Body of pancreas (tissue), 4 donors: ENCODE measurements at regions not wholly inside any gene's neighbourhood (a gene's known extent, or its start where the extent isn't known, plus 50 kb on each side); places are given as distances from the start of the nearest gene placed in this dataset.

Source experiments
- ATAC-seq: fragments of 150-250 bp; one replicate; pipeline ENCODE4 v1.9.1; 2016
- DNase-seq, 4 donors: peaks; one replicate each; pipeline ENCODE4 v3.0.0-alpha.2; 2019
- H3K27ac ChIP-seq, 4 donors: fragments of 200-600 bp; sonication (generic); 1 replicate in 3 of 4; 2 replicates in 1 of 4; pipeline versions ENCODE4 v1.5.1 to v1.6.1; 2016 to 2019; ENCODE audit warnings: mild to moderate bottlenecking in 1 of 4, mixed read lengths in 1 of 4, moderate library complexity in 1 of 4
- H3K27me3 ChIP-seq, 2 donors: fragments of 200-600 bp; sonication (generic); one replicate each; pipeline ENCODE4 v1.6.0; 2016; ENCODE audit warnings: mild to moderate bottlenecking in 1 of 2
- H3K36me3 ChIP-seq, 2 donors: fragments of 200-600 bp; sonication (generic); replicated peaks in 1 of 2; 2 replicates each; pipeline ENCODE4 v1.5.1; 2016; ENCODE audit warnings: low read depth in 2 of 2; ENCODE audit not compliant: insufficient read depth in 1 of 2
- H3K4me1 ChIP-seq: fragments of 200-600 bp; sonication (generic); one replicate; pipeline ENCODE4 v1.6.0; 2016
- H3K4me3 ChIP-seq, 2 donors: fragments of 200-600 bp; sonication (generic); 1 replicate in 1 of 2; 2 replicates in 1 of 2; pipeline ENCODE4 v1.5.1; 2016 to 2019
- H3K9me3 ChIP-seq, 3 donors: fragments of 200-600 bp; sonication (generic); 1 replicate in 2 of 3; 2 replicates in 1 of 3; pipeline ENCODE4 v1.5.1; 2016
- CTCF ChIP-seq, 7 experiments: fragments of 450-650 bp in 4 of 7; fragments of 200-600 bp in 3 of 7; sonication (generic) in 3 of 7; IDR thresholded peaks; one replicate each; pipeline ENCODE4 v1.5.1; 2016 to 2019; ENCODE audit warnings: antibody characterized with exemption in 7 of 7
- POLR2A ChIP-seq, 3 donors: fragments of 450-650 bp; IDR thresholded peaks; one replicate each; pipeline ENCODE4 v1.6.1; 2016; ENCODE audit warnings: antibody characterized with exemption in 3 of 3, mild to moderate bottlenecking in 2 of 3
- WGBS, 2 donors: methylation state at CpG; one replicate each; pipeline ENCODE4 v1.1.5; 2017; 5-methylcytosine and 5-hydroxymethylcytosine counted together
- intact Hi-C: fragments of 100-400 bp; cut with DNase I; formaldehyde crosslinking; loops from one replicate; pipeline ENCODE4 v1.15.1; 2023

- ATAC-seq (no peak), DNase-seq (no peak)
- intact Hi-C loops, result no loop called here
- no peaks in the 10 kb centered on the region for H3K9me3 ChIP-seq
- no peak overlapping the region for H3K4me3 ChIP-seq
- 48 to 50% methylated on average over 5 to 6 of the region's 6 CpGs for WGBS, 2 donors
- H3K4me1 ChIP-seq, result no peaks in the 10 kb centered on the region
- H3K27me3 ChIP-seq, result no peaks in the 10 kb centered on the region
- H3K27ac ChIP-seq, result no peak overlapping the region
- H3K36me3 ChIP-seq, result no peaks in the 10 kb centered on the region
- no peak for TF ChIP-seq CTCF (IDR thresholded peaks at IDR 0.05)
These were observed 410.2 kb downstream of the MATN1 start for GRCh38 chr1:30313176-30313575.

GRCh38 chr1:30312226-30312625 lies 411.2 kb downstream of the MATN1 start:
- ATAC-seq (no peak), DNase-seq (no peak)
- 41 to 49% methylated on average over 7 of the region's 7 CpGs for WGBS, 2 donors

GRCh38 chr1:30311749-30312148 lies 411.6 kb downstream of the MATN1 start:
- WGBS, 2 donors, result 75 to 94% methylated on average over 1 of the region's 1 CpG
- Histone ChIP-seq H3K36me3 (no peaks in the 10 kb centered on the region), H3K27ac (no peak overlapping the region), H3K27me3 (no peaks in the 10 kb centered on the region), H3K9me3 (no peaks in the 10 kb centered on the region), H3K4me3 (no peak overlapping the region), H3K4me1 (no peaks in the 10 kb centered on the region)
- no peak for ATAC-seq
- DNase-seq, result no peak
- intact Hi-C loops, result no loop called here
- TF ChIP-seq POLR2A (IDR thresholded peaks at IDR 0.05) (no peak), CTCF (IDR thresholded peaks at IDR 0.05) (no peak)

More at GRCh38 chr1:30312226-30312625, 411.2 kb downstream of the MATN1 start:
- no peaks in the 10 kb centered on the region for H3K36me3 ChIP-seq
- no peak overlapping the region for H3K4me3 ChIP-seq
- intact Hi-C loops, result no loop called here
- H3K4me1 ChIP-seq, result no peaks in the 10 kb centered on the region
- no peaks in the 10 kb centered on the region for H3K27me3 ChIP-seq
- no peak overlapping the region for H3K27ac ChIP-seq
- TF ChIP-seq POLR2A (IDR thresholded peaks at IDR 0.05) (no peak), CTCF (IDR thresholded peaks at IDR 0.05) (no peak)
- H3K9me3 ChIP-seq, result no peaks in the 10 kb centered on the region

- Histone ChIP-seq H3K27me3 (no peaks in the 10 kb centered on the region), H3K27ac (no peak overlapping the region), H3K4me3 (no peak overlapping the region), H3K9me3 (no peaks in the 10 kb centered on the region), H3K4me1 (no peaks in the 10 kb centered on the region), H3K36me3 (no peaks in the 10 kb centered on the region)
- TF ChIP-seq POLR2A (IDR thresholded peaks at IDR 0.05), result no peak
- no peak for TF ChIP-seq CTCF (IDR thresholded peaks at IDR 0.05)
- ATAC-seq (no peak), DNase-seq (no peak)
- 61% methylated on average over 10 to 11 of the region's 11 CpGs for WGBS, 2 donors
- intact Hi-C loops, result no loop called here
These were observed 412.2 kb downstream of the MATN1 start for GRCh38 chr1:30310966-30311742.

GRCh38 chr1:30307182-30307581 lies 416.2 kb downstream of the MATN1 start:
- intact Hi-C loops, result no loop called here
- H3K27me3 ChIP-seq, result no peaks in the 10 kb centered on the region

More at GRCh38 chr1:30307182-30307581, 416.2 kb downstream of the MATN1 start:
- DNase-seq (no peak), ATAC-seq (no peak)
- Histone ChIP-seq H3K4me1 (no peaks in the 10 kb centered on the region), H3K4me3 (no peak overlapping the region), H3K36me3 (no peaks in the 10 kb centered on the region), H3K9me3 (no peaks in the 10 kb centered on the region), H3K27ac (no peak overlapping the region)
- TF ChIP-seq CTCF (IDR thresholded peaks at IDR 0.05), result no peak
- no peak for TF ChIP-seq POLR2A (IDR thresholded peaks at IDR 0.05)
- WGBS, 2 donors, result 81 to 82% methylated on average over 5 of the region's 5 CpGs
